ENCODE measurements at regions not wholly inside any gene's neighbourhood (a gene's known extent, or its start where the extent isn't known, plus 50 kb on each side); places are given as distances from the start of the nearest gene placed in this dataset.
"Not testable (repeated sequence)": the region's sequence is repeated elsewhere in the genome, so short reads cannot be mapped to it uniquely, and the experiment has no call there.

DNA sequence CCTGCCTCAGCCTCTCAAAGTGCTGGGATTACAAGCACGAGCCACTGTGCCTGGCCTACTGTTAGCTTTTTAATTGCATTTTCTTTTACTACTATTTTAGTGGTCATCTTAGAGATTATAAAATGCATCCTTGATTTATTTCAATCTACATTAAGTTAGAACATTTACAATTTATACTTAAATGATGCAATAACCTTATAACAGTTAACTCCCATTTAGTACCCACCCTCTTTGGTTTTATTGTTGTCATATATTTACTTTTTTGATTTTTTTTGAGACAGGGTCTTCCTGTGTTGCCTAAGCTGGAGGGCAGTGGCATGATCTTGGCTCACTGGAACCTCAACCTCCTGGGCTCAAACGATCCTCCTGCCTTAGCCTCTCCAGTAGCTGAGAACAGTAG lies 77.3 kb downstream of the PPCDC start:
- DNase-seq: no peak

DNA sequence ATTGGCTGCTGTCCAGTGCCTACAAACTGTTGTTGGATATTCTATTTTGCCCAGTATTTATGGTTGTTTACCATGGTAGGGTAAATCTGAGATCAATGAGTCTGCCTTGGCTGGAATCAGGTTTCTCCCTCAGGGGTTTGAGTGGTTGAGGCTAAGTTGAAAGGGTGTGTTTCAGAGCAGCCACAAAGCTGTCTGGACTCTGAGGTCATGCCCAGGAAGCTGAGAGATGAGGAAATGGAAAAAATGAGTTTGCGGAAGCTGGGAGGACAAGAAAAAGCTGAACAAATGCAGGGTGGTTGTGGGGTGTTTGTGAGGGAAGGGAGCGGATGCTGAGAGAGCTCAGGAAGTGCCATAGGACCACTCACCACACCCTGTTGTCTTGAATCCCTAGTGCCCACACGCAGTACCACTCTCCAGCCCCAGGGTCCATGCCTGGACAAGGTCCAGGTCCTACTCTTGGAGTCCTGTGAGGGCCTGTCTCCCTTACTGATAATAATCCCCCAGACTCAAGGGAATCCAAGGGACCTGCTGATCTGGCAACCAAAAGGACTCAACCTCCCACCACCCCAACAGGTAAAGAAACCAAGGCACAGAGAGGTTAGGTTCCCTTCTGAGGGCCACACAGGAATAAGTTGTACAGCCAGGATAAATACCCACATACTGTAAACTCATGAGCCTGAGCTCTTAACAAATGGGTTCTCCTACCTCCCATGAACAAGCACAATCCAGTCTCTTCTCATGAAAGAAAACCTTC lies 81.6 kb downstream of the PPCDC start:
- peak; percentile 57 to 74 (median 69) for DNase-seq

DNA sequence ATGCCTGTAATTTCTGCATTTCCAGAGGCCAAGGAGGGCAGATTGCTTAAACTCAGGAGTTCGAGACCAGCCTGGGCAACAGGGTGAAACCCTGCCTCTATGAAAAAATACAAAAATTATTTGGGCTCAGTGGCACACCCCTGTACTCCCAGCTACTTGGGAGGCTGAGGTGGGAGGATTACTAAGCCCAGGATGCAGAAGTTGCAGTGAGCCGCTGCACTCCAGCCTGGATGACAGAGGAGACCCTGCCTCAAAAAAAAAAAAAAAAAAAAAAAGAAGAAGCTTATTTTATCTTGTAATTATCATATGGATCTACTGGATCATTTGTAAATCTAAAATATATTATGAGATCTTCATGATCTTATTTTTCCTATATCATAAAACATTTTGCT lies 84.1 kb downstream of the PPCDC start:
- DNase-seq: no peak

DNA sequence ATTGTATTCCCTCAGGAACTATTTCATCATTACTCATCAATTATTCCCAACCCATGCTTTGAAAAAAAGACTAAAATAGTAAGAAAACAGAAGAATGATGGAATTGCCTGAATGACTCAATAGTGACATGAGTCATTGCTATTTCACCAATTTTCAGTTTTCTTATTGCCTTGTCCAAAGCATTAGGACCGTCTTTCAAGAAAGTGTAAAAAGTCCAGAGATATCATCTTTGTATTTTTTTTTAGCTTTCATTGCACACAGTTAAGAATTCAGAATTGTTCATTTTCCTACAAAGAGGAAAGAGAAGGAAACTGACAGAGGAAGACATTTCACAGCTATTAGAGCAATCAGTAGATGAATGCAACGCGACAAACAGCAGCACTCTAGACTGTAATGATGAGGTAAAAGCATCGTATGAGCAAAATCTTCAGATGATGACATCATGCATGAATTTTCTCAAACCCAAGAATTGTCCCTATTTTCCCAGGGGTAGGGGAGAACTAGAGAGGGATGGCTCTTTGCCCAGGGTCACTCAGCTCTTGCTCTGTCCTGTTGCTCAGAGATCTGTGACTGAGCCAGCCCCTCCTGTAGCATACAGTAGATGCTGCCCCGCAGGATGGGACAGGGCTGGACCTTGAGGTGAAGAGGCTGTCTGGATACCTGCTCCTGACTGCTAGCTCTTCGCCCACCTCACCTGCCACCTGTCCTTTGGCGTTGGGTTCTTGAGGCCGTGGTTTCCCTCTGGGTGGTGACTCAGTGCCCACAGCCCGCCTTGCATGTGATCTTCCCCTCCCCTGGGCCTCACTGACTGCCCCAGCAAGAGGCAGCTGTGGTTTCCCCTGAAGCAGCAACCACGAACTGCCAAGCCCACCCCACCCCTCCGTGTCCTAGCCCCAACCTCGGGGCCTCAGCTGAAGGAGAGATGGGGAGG lies 84.8 kb downstream of the PPCDC start:
- DNase-seq: peak in 2 of 3 donors; percentile 14 to 84

DNA sequence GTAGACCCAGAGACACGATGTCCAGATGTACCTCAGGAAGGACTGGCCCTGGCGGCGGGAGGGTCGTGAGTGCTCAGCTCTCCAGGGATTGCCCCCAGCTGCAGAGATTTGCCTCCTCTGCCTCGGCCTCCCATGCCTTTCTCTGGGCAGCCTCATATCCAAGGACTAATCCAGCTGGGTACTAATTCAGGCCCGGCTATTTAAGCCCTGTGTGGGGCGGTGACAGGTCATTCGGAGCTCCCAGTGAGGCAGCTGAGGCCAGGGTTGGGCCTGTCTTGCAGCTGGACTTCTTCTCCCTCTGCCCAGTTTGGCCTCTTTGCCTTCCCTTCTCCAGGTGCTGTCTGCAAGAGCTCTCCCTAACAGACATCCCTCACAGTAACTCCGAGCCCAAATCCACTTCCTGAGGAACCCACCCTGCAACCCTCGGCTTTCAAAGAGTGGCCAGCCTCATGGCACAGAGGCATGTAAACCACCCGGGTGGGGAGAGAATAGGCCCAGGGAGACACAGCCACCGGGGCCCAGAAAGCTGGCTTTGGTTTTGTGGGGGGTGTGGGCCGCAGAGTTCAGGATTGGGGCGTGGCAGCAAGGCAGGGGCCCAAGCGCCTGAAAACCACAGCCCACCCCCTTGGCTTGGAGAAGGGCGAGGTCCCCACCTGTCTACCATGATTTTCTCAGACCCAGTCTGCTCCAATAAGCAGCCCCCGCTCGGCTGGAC lies 85.8 kb downstream of the PPCDC start:
- no peak for DNase-seq

DNA sequence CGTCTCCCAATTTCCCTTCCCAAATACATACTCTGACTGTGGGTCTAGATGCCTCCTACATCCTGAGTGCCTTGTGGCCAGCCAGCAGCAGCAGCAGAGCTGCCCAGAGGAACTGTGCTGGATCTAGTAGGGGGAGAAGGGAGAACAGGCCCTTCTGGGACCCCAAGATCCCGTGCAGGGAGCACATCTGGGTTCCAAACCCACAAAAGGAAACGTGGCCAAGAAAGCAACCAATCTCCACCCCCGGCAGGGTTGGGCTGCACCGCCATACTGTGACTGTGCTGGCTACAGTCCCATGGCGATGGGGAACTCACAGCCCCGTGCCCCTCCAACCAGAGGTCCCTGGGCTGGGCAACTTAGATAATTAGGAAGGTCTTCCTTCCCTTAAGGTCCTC lies 86.3 kb downstream of the PPCDC start:
- DNase-seq: no peak

DNA sequence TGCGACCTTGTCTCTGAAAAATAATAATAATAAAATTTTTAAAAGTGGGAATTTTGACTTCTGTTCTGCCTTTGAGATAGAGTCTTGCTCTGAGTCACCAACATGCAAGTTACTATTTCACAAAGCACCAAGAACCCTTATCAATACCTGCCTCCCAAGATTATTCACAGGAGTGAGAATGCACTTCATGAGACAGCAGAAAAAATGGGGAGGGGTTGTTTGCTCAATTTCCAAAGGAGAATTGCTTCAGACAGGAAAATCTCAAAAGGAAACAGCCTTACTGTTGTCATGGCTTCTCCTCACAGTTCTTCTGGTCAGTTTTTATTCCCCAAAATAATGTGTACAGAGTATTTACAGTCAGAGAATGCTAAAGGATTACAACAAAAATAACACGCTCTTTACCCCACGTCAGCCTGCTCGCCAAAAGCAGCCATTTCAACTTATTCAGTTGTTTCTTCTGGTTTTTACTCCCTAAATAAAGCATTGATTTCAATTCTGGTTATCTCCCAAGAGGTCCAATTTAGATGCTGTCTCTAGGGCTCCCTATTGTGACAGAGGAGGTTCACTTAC lies 89.0 kb downstream of the PPCDC start:
- no peak for DNase-seq

DNA sequence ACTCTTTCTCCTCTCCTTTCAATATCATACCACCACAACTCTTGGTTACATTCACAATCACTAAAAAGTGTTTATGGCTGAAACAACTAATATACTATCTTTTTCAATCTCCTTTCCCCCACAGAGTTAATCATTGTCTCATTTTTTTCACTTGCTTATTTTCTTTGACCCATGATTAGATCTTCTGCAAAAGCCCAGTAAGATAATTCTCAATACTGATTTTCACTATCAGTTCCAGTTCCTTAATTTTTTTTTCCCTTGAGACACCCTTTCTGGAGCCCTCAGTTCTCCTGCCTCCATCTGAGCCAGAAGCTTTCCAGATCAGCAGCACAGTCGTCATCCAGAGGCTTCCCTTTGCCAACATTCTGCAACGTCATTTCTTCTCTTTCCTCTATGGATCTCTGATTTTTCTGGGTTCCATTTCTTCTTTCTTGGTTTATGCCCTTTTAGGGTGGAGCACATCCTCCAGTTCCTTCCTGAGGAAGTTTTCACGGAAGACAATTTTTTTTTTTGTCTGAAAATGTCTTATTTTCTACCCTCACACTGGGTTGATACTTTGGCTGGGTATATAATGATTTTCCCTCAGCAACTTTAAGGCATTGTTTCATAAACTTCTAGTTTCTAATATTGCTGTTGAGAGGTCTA lies 88.7 kb upstream of the C15orf39 start:
- peak in 1 of 3 donors; percentile 21 for DNase-seq

DNA sequence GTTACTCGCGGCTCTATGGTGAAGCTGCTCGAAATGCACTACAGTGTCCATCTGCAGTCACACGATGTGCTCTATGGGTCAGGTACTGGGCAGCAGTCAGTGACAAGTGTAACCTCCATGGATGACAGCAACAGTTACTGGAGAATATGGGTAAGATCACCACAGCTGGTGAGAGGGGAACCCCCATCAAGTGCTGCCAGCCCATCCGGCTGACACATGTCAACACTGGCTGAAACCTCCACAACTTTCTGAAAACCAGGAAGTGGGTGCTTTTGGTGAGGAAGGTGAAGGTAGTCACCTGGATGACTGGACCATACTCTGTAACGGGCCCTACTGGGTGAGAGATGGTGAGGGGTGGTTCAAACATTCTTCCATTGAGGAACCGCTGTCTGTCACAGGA lies 87.4 kb upstream of the C15orf39 start:
- DNase-seq: no peak

DNA sequence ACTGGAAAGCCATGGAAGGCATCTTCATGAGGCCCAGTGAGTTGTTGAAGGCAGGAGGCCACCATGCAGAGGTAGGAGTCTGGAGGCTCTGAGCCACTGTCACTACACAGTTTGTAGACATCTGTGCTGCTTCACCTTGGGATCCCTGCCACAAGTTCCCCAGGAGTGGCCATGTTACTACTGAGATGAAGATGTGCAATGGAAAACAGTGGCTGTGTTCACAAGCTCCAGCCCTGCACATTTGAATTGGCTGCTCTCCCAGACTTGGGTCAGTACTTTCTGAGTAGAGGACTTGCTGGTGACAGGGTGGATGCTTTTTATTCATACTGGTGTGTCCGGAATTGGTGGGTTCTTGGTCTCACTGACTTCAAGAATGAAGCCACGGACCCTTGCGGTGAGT lies 86.9 kb upstream of the C15orf39 start:
- no peak for DNase-seq

DNA sequence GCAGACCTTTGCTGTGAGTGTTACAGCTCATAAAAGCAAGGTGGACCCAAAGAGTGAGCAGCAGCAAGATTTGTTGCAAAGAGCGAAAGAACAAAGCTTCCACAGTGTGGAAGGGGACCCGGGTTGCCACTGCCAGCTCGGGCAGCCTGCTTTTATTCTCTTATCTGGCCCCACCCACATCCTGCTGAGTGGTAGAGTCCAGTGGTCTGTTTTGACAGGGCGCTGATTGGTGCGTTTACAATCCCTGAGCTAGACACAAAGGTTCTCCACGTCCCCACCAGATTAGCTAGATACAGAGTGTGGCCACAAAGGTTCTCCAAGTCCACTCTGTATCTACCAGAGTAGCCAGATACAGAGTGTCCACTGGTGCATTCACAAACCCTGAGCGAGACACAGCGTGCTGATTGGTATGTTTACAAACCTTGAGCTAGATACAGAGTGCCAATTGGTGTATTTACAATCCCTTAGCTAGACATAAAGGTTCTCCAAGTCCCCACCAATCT lies 86.2 kb upstream of the C15orf39 start:
- DNase-seq: not testable (repeated sequence)

DNA sequence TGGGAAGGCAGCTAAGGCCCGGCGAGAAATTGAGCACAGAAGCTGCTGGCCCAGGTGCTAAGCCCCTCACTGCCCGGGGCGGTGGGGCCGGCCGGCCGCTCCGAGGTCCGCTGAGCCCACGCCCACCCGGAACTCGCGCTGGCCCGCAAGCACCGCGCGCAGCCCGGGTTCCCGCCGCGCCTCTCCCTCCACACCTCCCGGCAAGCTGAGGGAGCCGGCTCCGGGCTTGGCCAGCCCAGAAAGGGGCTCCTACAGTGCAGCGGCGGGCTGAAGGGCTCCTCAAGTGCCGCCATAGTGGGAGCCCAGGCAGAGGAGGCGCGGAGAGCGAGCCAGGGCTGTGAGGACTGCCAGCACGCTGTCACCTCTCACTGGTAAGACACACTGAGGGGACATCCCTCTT lies 85.5 kb upstream of the C15orf39 start:
- DNase-seq: not testable (repeated sequence)

DNA sequence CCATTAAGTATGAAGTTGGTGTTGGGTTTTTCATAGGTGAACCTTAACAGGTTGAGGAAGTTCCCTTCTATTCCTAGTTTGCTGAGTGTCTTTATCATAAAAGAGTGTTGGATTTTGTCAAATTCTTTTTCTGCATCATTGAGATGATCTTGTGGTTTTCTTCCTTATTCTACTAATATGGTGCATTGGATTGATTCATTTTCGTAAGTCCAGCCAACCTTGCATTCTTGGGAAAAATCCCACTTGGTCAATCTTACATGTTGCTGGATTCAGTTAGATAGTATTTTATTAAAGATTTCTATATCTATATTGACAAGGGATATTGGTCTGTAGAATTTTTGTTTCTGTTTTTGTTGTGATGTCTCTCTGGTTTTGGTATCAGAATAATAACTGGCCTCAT lies 83.7 kb upstream of the C15orf39 start:
- DNase-seq: no peak

DNA sequence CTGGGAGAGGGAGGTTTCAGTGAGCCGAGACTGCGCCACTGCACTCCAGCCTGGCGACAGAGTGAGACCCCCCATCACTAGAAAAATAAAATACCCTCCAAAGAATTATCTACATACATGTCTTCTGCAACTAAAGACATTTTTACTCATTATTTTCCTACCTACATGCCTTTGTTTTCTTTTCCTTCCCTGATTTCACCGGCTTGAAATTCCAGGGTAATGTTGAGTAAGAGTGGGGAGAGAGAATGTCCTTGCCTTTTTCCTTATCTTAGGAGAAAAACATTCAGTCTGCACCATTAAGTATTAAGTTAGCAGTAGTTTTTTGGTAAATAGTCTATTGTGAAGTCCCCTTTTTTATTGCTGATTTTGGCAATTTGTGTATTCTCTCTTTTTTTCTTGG lies 82.4 kb upstream of the C15orf39 start:
- DNase-seq: not testable (repeated sequence)

DNA sequence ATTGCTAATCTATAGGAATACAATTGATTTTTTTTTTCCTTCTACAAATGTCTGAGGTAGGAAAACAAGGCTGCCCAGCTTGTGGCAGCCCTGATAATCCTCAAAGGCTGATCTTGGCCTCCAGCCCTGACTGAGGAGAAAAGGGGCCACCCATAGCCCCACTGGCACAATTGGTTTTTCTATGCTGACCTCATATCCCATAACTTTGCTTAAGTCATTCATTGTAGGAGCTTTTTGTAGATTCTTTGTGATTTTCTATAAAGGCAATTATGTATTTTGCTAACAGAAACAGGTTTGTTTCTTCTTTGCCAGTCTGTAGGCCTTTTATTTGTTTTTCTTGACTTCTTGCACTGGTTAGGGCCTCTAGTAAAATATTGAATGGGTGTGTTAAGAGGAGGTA lies 80.2 kb upstream of the C15orf39 start:
- DNase-seq: no peak

DNA sequence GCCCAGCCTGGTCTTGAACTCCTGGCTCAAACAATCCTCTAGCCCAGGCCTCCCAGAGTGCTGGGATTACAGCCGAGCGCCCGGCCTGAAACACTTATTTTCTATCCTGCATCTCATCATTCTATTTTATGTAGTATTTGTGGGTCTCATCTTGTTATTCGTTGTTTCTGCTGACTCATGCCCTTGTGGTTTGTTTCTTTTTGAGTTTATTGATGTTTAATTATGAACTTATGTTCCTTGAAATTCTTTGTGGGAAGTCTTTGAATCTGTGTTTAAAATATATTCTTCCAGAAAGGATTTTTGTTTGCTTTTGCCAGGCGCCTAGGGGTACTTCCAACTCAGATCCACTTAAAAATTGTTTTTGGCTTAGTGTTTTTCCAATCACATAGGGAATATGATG lies 78.3 kb upstream of the C15orf39 start:
- peak in 1 of 3 donors; percentile 44 for DNase-seq

DNA sequence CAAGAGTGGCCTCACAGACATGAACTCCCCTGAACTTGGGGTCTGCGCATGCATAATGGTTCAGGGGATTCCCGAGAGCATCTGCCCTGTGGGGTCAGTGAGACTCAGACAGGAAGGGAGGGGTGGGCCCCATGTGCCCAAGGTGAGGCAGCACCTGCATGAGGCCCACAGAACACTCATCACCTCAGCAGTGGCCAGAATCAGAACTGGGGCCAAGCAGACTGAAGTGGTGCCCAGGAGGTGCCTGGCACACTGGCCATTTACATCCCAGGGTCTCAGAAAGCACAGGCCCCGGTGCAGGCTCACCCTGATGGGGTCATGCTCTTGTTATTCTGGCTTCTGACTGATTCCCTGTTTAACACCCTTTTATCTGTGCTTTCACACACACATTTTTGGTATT lies 77.4 kb upstream of the C15orf39 start:
- not testable (repeated sequence) for DNase-seq

DNA sequence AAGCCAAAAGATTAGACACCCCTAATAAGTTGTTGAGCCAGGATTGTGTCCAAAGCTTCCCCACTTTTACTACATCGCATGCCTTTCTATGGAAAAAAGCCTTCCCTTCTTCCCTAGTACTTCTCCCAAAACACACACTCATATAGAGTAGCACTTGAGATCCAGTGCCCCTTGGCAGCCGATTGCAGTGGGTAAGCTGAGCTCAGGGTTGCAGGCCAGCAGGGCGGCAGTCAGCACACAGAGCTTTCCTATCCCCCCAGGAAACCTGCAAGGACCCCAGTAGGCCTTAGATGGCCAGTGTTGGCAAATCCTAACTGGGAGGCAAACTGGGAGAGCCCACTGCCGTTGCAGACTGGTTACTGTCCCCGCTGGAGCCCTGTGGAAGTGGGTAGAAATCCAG lies 75.7 kb upstream of the C15orf39 start:
- DNase-seq: no peak

DNA sequence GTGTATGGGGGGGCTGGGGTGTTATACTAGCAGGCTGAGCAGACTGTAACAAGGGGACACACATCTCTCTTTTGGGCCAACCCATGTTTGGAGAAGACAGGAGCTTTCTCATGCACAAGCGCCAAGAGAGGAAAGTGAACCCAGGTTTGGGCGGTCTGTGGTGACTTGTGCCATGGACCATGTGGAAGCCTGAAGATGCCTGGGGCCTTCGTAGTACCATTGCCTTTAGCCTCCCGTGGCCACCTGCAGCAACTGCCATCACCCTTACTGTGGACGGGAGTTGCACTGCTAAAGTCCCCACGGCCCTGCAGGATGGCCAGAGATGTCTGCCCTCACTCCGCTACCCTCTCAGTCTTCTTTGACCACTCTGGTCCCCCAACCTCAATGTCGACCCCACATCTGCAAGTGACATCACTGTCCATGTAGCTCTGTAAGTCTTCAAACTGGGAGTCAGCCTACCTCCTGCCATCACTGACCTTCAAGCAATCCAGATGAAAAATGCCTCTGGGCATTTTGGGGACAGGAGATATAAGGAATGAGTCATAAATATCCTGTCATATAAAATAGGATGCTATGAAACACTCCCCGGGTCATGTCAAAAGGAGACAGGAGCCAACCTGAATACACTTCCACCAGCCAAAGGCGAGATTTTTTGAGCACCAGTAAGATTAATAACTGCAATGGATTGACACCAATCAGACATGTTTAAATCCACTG lies 74.7 kb upstream of the C15orf39 start:
- DNase-seq: no peak

DNA sequence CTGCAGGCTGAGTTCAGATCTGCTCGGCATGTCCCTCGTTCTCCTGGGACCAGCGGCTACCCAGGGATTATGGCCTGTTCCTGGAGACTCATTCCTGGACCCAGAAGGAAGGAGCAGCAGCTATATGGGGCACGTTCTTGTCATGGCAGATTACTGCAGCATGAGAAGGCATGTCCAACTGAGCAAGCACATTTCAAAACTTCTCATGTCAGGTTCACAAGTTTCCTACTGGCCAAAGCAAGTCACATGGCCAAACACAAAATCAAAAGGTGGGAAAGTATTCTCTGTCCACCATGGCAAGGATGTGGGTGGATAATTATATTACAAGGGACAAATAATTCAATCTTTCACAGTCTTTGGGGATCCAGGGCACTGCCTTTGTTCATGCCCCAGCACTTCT lies 71.9 kb upstream of the C15orf39 start:
- no peak for DNase-seq

DNA sequence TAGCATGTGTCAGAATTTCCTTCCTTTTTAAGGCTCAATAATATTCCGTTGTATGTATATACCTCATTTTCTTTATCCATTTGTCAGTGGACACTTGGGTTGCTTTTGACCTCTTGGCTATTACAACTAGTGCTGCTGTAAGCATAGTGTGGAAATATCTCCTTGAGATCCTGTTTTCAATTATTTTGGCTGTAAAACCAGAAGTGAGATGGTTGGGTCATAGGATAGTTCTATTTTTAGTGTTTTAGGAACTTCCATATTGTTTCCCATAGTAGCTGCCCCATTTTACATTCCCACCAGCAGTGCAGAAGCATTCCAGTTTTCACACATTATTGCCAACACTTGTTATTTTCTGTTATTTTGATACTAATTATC lies 70.4 kb upstream of the C15orf39 start:
- DNase-seq: peak in 1 of 3 donors; percentile 20
